Forelimb muscle (tissue), 1 donor: ENCODE measurements at regions not wholly inside any gene's neighbourhood (a gene's known extent, or its start where the extent isn't known, plus 50 kb on each side); places are given as distances from the start of the nearest gene placed in this dataset.
"Not testable (repeated sequence)": the region's sequence is repeated elsewhere in the genome, so short reads cannot be mapped to it uniquely, and the experiment has no call there.

Source experiments
- DNase-seq: peaks from one replicate; pipeline ENCODE4 v3.0.0-alpha.2; 2013; ENCODE audit warnings: low read depth

DNA sequence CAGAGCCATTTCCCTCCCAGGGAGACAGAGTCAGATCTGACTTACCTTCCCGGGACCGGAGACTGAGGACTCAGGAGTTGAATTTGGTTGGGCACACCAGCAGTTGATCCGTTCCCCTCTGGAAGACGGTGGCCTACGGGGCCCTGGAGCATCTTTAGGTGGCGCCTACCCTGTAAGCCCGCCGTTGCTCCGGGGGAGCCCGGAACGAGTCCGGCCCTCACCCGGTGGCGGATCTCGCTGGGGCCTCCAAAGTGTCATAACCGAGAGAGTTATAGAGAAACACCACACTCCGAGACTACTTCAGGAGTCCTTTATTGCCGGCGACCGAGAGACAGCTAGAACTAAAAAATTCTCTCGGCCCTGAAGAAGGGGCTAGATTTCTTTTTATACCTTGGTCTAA is 182.8 kb upstream of the MBL2 start:
- DNase-seq = no peak

DNA sequence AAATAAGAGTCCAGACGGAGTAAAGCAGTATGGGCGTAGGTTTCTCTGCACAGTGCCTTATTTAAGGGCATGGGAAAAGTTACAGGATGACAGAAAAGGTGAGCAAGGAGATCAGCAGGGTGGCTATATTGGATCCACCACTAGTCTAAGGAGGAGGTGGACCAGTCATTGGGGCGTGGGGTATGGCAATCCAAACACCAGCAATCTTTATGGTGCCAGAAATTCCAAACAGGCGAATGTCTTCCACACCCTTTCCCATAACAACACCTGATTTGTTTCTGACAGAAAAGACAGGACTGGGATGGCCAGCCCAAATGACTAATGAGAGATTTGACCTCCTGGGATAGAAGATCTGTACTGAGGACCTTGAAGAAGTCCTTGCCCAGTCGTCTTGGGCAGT is 181.8 kb upstream of the MBL2 start:
- DNase-seq = no peak

DNA sequence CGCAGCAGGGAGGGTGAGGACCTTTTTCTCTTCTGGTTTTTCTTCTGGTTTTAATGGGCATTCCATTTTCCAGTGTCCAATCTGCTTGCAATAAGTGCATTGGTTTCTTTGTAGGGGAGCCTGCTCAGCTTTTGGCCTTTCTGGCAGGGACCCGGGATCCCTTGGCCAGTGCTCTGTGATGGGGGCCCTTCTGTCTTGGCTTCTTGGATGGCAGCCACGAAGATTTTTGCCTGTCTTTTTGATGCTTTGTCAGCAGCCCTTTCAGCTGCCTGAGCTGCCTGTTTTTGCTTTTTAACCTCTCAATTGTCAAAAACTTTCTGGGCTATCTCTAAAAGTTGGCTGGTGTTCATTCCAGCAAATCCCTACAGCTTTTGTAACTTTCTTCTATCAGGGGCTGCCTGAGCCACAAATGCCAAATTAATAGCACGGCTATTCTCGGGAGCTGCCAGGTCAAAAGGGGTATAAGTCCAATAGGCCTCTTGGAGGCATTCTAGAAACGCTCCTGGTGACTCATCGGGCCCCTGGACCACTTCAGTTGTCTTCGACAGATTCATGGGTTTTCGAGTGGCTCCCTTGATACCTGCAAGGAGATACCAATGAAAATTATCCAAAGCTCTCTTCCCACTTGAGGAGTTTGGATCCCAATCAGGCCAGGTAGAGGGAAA is 179.9 kb upstream of the MBL2 start:
- DNase-seq = no peak

DNA sequence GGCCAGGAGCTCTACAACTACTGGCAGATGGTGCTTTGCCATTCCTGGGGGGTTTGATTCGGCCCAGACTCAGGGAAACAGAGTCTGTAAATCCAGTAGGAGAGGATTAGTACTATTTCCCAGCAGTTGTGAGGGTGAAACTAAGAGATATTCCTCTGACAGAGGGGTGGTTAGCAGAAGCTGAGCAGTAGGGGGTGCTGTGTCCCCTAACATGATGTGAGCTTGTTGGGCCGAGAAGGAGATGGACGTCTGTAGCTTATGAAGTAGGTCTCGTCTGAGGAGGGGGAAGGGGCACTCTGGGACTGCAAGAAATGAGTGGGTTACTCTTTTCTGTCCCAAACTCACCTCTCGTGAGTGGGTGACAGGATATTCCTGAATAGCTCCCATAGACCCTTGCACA is 179.2 kb upstream of the MBL2 start:
- no peak for DNase-seq

DNA sequence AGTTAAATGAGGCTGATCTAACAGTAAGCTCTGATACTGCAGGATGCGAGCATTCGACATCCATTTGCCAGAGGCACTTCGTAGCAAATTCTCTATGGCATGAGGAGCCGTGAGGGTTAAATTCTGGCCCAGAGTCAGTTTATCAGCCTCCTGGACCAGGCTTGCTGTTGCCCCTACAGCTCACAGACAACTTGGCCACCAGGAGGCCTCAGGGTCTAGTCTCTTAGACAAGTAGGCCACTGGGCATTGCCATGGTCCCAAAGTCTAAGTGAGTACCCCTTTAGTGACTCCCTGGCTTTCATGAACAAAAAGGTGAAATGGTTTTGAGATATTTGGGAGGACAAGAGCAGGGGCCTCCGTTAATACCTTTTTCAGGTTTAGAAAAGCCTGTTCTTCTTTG is 178.0 kb upstream of the MBL2 start:
- DNase-seq = no peak

DNA sequence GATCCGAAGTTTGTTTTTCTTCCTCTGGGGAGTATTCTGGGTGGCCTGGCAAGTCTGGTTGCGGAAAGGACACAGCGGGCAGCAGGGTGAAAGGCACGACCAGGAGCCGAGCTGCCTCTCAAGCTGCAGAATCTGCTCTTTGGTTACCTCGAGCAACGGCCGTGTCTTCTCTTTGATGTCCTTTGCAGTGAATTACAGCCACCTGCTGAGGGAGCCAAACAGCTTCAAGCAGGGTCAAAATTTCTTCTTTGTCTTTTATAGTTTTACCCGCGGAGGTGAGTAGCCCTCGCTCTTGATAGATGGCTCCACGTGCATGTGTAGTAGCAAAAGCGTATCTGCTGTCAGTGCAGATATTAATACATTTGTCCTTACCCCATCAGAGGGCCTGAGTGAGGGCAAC is 177.3 kb upstream of the MBL2 start:
- no peak for DNase-seq

DNA sequence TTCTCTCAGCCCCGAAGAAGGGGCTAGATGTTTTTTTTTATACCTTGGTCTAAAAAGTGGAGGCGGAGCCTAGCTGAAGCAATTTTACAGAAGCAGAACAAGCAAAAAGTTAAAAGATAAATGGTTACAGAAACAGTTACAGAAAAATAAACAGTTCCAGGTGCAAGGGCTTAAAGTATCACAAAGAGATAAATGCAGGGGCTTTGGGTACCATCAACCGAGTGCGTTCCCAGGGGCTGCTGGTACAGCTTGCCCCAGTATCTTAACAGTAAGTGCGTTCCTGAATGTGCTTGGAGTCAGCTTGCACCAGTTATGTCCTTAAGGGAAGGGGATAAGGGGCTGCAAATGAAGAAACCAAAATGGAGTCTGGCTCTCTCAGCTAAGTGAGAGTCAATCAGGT is 173.9 kb upstream of the MBL2 start:
- DNase-seq = no peak

DNA sequence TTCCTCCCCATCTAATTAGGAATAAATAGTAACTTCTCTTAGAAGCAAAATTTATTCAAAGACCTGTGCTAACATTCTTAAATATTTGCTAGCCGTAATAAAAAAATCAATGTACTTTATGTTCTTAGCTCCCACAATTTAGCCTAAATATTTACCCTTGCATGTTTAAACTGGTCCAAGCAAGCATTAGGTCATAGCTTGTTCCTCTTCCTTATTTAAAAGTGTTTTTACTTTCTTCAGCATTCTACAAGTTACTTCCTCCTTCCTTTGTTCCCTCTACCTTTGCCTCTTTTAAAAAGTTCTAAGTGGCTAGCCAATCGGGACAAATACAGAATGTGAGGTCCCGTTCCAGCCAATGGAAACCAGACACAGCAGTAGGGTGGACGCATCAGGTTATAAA is 172.9 kb upstream of the MBL2 start:
- not testable (repeated sequence) for DNase-seq

DNA sequence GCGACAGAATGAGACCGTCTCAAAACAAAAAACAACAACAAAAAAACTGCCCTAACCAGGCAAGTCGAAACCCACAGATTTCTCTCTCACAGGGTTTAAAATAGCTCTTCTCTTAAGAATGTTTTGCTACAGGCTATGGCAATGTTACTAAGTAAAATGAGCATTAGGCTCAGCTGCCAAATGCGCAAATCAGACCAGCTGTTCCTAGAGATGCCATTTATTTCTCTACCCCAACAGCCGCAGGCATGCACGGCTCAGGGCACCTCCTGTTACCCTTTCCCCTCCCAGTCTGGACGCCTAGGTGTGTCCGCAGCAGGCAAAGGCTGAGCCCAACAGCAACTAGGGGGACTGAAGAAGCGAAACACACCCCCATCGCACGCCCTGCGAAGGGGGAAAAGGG is 168.3 kb upstream of the MBL2 start:
- no peak for DNase-seq

DNA sequence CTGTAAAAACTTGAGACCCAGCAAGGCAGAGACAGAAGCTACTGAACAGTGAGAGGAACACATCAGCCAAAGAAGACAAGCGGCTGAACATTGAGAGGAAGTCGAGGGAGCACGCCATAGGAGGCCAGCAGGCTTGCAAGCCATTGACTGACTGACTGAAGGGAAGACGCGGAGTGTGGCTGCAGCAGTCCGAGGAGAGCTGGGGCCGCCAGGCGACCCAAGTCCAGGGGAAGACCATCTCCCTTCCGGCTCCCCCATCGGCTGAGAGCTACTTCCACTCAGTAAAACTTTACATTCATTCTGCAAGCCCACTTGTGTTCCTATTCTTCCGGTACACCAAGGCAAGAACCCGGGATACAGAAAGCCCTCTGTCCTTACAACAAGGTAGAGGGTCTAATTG is 167.3 kb upstream of the MBL2 start:
- no peak for DNase-seq

DNA sequence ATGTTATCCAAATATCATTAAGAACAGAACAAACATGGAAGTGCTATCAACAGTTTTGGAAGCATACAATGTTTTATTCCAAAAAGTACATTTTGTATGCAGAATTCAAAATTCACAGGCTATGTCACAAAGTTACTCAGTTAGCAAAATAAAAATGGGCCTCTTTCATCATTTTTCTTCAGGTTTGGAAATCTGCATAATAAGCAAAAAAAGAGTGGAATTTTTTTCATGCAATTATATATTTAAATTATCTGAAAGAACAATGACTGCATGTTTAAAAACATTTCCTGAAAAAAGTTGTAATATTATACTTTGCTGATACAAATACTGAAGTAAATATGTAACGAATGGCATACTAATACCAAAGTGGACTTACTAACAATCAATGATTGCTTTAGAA is 161.2 kb upstream of the MBL2 start:
- no peak for DNase-seq

DNA sequence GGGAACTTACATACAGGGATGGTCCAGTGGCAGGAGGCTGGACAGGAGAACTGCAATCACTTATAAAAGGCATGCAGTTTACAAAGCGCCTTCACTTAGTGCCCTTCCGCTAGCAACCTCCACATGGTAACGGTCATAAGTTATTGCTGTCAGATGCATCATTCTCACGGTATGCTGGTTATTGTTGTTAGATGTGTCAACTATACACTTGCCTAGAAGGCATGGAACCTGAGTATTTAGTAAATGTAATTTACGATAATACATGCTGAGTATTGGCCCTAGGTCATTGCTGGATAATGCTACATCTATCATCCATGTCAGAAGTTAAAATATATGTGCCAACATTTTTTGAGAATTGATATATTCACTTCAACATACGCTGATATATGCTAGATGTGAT is 155.1 kb upstream of the MBL2 start:
- no peak for DNase-seq

DNA sequence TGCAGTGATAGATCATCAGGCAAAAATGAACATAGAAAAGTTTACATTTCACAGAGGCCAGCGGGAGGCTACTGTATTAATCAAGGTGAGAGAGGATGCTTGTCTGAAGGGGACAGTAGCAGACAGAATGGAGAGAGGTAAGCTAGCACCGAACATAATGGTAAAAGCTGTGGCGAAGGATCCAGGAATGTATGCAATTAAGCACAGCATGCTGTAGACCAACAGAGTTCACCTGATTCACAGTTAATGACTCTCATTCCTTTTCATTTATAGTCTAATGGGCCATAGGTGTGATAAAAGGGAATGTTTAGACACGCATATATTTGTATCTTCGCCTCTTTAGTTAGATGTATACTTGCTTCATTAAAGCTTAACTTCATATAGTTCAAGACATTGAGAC is 150.9 kb upstream of the MBL2 start:
- no peak for DNase-seq

DNA sequence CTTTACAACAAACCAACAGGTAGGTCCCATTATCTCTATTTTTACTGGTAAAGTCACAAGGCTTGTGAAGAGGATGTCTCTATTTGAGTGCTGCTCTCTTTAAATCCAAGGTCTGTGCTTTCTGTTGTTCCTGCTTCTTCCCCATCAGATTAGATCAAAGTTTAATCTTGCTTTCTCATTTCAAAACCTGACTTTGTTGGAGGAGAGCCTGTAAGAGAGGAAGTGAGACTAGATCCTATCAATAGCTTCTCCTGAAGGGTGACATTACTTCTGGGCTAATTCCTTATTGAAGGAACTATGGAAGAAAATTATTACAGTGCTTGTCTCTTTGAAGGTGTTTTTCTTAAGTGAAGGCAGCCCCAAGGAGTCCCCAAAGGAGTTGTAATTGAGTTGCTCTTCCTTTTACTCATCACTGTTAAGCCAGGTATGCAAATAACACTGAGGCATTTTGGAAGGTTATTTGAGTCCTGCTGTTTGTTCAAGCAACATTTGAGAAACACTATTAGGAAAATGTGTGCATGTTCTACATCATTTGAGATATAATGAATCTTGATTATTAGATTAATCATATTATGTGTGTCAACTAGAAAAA is 146.2 kb upstream of the MBL2 start:
- DNase-seq = no peak

DNA sequence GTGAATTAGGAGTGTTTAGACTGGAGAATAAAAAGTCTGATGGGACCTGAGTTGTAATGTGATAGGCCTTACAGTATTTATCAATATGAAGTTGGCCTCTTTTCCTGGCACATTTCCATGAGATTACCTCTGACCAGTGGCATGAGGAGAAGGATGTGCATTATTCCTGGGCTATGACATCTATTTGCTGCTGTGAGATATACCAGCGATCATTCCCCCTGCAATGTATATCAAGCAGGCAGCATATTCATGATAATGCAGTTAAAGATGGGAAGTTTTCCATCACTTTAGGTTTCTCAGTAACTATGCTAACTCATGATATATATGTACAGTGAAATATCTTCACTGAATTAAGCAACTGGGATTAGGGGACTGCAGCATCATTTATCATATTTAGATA is 142.8 kb upstream of the MBL2 start:
- DNase-seq = no peak

DNA sequence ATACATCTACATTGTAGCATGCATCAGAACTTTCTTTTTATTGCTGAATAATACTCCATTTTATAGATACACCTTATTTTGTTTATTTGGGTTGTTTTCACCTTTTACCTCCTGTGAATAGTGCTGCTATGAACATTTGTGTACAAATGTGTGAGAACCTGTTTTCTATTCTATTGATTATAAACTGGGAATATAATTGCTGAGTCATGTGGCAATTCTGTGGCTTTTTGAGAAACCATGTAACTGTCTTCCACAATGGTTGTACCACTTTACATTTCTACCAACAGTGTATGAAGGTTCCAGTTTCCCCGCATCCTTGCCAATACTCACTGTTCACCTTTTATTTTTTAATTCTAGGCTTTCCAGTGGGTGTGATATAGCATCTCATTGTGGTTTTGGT is 138.6 kb upstream of the MBL2 start:
- DNase-seq = no peak

DNA sequence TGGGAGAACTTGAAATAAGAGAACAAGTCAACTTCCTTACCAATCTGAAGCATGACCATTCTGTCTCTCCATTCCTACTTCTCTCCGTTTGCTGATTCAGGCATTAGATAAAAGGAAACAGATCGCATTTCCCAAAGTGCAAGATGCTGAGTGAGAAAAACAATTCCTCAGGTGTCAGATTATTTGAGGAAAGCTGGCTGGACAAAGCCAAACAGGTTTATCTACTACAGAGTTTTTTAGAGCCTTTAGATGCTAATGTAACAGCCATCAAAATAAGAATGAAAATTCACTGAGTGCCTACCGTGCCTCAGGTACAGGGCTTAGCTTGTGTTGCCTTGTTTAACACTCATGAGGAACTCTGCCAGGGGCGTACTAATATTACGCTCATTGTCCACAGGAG is 135.9 kb upstream of the MBL2 start:
- DNase-seq = no peak

DNA sequence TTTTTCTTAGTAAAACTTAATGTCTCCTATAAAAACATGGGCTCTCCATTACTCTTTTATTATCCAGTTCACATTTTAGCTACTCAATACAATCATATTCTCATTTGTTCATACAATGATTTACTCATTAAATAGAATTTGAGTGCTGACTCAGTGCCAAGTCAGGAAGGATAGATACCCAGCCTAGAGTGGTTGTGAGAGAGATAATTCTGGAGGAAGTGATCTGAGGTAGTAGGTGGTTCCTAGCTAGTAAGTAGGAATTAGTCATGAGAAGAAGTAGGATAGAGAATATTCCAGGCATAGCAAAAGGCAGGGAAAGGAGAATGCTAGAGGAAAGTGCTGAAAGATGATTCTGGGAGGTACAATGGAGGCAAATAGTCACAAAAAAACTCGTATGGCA is 133.5 kb upstream of the MBL2 start:
- DNase-seq = no peak

DNA sequence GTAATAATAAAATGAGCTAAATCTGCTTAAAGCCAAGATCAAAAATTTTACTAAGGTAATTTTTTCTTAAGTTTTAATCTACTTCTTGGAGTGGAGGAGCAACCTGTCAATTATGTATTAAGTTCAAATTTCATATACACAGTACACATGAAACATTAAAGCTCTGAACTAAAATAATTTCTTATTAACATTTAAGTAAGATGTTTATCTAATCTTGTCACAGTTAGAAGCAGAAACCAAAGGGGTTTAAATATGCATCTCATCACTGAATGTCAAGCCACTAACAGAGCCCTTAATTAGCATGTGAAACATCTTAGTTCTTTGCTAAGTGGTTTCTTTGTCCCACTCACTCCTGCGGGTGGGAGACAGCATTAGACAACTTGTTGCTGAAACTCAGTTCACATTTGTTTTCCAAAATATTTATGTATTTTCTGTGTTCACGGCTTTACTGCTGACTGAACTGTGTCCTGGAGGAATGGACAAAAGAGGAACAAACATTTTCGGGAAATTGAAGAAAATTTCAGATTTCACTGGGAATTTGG is 130.9 kb upstream of the MBL2 start:
- DNase-seq = no peak

DNA sequence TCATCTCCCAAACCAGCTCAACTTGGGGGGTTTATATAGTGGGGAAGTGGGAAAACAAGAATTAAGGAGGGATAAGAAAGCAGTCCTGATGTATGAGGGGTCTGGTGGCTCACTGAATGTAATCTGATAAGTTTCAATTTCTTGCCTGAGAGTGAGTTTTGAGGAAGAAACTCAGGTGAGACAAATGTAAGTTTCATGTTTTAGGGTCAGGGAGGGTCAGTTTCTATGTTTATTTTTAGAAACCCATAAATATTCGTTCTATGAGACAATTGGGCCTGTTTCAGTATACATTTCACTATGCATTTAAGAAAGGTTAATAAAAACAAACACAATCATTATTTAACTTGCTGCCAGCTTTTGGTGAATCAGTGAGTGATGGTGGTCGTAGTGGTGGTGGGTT is 128.0 kb upstream of the MBL2 start:
- no peak for DNase-seq

DNA sequence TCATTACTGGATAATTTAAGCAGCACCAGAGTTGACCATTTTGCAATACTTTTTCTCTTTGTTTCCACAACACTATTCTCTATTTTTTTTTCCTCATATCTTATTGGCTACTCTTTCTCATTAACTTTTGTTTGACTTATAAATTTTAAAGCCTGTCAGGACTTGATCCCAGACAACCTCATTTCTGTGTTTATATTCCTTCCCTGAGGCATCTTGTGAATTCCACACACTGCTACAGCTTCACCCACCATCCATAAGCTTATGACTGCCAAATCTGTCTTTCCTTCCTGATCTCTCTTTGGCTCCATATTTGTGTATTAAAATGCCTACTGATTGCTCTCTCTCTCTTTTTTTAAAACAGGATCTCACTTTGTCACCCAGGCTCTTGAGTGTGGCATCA is 124.6 kb upstream of the MBL2 start:
- DNase-seq = no peak

DNA sequence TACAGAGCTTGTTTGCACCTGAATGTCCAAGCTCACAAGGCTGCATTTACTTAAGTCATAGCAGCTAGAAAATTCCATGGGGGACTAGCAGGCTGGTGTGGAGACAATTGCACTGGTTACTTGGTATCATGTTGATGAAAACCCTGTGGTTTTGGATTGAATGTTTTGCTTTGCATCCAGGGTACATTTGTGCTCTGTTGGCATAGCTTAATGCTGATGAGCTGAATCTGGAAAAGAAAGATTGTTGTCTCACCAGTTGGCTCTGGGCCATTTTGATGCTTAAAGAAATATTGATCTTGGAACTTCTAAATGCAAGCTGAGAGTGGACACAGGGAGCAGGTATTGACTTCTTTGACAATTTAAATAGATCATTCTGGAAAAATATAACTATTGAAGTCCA is 122.5 kb upstream of the MBL2 start:
- DNase-seq = no peak

DNA sequence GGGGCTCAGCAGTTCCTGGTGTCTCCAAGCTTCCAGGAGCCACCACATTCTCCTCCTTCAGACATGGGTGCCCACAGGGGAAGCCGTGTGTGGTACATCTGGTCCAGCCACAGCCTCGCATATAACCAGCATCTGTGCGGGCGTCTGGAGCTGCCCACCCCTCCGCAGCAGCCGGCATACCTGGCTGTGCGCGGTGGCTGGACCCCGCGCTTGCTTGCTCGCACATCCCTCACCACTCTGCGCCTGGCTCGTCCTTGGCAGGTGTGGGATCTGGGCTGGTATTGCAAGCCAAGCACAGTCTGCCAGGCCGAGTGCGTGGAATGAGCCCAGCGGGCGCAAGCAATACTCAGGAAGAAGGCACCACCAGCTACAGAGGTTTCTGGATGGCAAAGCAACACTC is 117.7 kb upstream of the MBL2 start:
- DNase-seq = no peak

DNA sequence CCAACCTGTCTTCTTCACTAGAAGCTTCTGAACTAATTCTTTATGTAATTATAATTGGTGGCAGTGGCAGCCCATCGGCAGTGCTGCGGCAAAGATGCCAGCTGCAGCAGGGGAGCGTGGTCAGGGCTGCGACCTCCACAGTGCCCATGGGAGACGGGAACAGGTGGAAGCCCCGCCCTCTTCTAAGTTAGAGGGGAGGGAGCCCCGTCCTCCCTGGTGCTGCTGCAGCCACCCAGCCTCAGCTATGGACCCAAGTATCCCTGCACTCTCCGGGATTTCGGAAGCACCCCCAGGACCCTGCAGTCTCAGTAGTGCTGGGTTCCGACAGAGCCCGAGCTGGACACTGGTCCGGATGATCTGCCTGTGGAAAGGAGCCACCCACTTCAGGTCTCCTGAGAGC is 117.0 kb upstream of the MBL2 start:
- DNase-seq = no peak
